22Rv1 (cell line): ENCODE measurements at regions not wholly inside any gene's neighbourhood (a gene's known extent, or its start where the extent isn't known, plus 50 kb on each side); places are given as distances from the start of the nearest gene placed in this dataset.
"Not testable (repeated sequence)": the region's sequence is repeated elsewhere in the genome, so short reads cannot be mapped to it uniquely, and the experiment has no call there.

Source experiments
- CTCF ChIP-seq: fragments of 450-650 bp; IDR thresholded peaks from 2 replicates; pipeline ENCODE4 v1.5.1; 2017; ENCODE audit warnings: mild to moderate bottlenecking
- ZFX ChIP-seq: fragments of 450-650 bp; IDR thresholded peaks from 2 replicates; pipeline ENCODE4 v1.6.1; 2017; ENCODE audit warnings: antibody characterized with exemption, borderline replicate concordance

- not testable (repeated sequence) for TF ChIP-seq CTCF, ZFX
These were observed 172.5 kb downstream of the LIG4 start for GRCh38 chr13:108042866-108043265.
